ENCODE measurements at regions not wholly inside any gene's neighbourhood (a gene's known extent, or its start where the extent isn't known, plus 50 kb on each side); places are given as distances from the start of the nearest gene placed in this dataset.
"Not testable (repeated sequence)": the region's sequence is repeated elsewhere in the genome, so short reads cannot be mapped to it uniquely, and the experiment has no call there.

DNA sequence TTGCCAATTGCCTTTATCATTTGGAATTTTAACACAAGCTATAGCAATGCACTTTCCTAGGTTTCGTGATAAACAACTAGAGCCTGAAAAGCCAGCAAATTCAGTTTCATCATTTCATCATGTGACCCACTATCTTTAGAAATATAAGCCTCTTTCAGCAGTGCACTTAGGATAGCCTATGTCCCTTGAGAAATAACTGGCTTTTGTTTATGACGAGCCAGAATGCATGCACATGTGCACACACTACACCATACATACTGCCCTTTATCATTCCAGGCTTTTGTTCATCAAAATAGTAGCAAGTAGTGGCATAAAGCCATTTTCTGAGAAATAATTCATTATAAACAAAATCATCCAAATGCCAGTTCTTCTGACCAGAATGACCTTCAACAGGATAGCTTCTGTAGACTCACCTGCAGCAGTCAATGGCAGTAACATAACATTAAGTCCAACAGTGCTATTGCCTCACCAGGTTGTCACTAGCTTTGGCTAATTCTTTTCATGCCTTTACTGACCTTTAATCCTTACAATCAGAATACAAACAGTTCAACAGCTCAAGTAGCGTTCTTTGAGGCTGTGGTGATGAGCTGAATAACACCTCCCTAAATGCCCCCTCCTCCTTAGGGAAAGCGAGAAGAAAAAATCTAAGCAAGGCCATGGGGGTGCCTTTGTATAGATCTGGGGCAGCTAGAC is 132.3 kb upstream of the SMARCA2 start:
- no peak for DNase-seq

- no peak for DNase-seq
Measured at GRCh38 chr9:1890201-1890600, 124.9 kb upstream of the SMARCA2 start.

DNA sequence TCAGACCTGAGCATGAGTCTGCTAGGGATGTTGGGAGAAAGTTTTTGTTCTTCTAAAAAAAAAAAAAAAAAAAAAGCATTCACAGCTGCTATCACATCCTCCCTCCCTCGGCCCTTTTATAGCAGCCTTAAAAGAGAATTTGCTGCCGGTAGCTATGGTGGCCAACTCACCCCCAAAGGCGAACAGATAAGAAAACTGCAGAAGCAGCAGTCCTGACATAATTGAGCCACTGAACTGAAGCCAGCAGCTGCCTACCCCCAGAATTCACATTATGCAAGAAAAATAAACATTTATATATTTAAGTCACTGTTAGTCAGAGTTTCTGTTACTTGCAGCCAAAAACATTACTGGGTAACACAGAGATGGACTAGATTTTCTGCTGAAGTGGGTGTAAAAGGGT is 124.3 kb upstream of the SMARCA2 start:
- DNase-seq: no peak

- DNase-seq: not testable (repeated sequence)
Measured at GRCh38 chr9:1903080-1903704, 112.0 kb upstream of the SMARCA2 start.

DNA sequence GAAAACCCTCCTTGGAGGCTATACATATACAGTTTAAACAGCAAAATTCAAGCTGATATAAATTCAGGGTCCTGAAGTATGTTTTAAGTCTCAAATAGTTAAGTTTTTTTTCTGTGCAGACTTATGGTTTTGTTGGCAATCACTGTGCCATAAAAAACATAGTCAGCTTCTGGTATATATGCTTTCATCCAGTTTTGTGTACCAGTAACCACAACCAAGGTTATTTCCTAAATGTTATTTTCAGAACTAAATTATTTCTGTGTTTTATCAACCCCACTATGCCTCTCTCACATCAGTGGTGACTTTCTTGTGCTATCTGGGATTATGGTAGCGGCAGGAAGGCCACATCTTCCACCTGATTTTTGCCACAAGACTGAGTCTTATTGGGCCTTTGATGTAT is 107.7 kb upstream of the SMARCA2 start:
- DNase-seq: no peak

DNA sequence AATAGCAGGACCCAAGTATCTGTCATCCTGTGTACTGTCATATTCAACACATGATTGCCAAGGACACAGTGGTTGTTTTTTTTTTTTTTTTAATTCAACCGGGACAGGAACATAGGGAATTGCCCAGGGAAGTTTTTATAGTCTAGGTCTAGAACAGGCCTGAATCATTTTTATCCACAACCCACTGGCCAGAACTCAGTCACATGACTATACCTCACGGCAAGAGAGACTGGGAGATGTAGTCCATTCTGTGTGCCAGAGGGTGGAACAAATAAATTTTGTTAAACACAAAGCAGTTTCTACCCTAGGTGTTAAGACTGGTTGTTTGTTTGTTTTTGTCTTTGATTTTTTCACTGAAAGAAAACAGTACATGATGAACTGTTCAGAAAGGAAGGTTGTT is 105.8 kb upstream of the SMARCA2 start:
- no peak for DNase-seq

DNA sequence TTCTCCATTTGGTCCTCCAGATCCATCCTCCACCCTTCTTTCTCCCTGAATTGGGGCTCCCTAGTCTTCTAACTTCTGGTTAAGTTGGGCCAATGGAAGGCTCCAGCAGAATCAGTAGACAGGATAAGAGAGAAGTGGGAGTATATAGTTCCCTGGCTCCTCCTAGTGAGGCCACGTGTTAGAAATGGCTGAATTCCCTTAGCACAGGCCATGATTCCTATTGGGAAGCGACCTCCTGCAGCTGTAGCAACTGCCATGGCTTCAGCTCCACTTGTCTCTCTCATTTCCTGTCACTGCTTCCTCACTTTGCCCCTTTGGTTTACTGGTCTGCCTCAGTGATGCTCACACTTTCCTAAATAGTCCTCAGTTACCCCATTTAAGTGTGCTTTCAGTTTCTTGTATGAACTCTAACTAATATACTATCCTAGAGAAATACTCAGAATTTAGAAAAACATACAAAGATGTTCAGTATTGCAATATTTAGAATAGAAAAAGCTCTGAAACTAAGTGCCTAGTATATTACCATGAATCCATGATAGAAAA is 104.8 kb upstream of the SMARCA2 start:
- DNase-seq: no peak

DNA sequence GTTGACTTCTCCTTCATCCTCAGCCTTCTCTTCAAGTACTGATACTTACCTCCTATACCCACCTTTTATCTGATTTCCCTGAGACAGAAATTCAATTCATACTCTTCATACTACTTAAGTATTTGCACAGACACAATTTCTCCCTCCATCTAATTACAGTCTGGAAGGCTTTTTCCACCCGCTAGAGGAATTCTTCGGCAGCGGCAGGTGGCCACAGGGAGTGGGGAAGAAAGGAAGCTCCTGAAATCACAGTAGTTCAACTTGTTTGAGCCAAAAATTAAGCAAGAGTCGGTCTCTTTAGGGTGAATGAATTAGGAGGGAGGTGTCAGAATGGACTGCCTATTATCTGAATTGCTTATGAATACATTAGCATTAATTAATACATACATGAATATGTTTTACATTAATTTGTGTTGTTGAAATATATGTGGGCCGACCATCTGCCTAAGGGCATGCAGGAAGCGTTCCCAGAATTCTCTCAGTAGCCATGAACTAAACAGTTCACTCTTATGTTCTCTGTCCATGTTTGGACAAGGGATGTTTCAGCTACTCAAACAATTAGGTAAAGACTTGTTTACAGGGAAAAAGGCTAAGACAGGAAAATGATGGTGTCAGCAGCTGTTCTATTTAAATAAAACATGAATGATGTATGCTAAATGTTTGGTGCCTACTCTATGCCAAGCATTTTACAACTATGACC is 101.4 kb upstream of the SMARCA2 start:
- DNase-seq: no peak

GRCh38 chr9:1916095-1916494 is 99.1 kb upstream of the SMARCA2 start:
- DNase-seq: no peak

- no peak for DNase-seq
Measured at GRCh38 chr9:1916655-1917054, 98.5 kb upstream of the SMARCA2 start.

GRCh38 chr9:1917396-1917935 is 97.7 kb upstream of the SMARCA2 start:
- DNase-seq: no peak

DNA sequence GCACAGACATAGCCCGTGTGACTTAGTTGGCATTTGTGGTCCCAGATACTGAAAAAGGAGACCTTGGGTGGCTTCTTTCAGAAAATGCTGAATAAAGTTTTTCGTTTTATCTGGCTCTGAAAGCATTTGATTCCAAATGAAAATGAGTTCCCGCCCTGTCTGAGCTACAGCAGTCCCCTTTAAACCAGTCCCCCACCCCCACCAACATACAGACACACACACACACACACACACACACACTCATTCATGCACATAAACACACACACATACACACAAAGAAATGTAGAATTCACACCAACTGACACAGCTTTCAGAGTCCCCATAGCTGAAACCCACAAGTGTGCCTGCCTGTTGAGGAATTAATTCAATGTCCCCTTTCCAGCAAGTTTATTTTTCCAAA is 97.0 kb upstream of the SMARCA2 start:
- DNase-seq: no peak

- DNase-seq: no peak
Measured at GRCh38 chr9:1918622-1919021, 96.5 kb upstream of the SMARCA2 start.

DNA sequence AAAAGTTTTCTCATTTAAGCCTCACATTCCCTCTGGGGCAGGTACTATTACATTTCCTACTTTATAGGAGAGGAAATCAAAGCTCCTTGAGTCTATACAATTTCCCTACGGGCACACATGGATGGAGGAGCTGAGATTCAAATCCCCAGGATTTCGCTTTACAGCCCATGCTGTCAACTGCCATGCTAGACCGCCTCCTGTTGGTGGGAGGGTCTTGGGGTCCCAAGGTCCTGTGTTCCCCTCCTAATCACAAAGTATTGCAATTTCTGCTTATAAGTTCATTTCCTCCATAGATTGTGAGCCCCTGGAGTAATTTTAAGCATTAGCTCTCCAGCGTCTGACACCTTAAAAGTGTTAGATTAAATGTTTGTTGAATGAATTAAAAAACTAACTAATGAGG is 95.9 kb upstream of the SMARCA2 start:
- no peak for DNase-seq

DNA sequence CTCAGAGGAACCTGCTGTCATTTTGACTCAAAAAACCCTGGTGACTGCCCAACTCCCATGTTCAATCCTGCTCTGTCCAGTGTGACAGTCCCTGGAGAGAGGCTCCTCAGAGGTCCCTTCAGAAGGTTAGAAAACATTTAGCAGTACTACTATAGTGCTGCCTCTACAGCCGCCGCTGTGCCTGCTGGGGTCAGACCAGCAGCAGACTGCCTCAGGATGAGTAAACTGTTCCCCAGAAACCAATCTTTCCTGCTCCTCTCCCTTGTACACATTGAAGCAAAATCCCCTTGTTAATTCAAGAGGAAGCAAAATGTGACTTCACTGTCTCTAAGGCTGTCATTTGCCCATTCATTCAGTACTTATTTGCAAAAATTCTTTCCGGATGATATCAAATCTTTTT is 94.8 kb upstream of the SMARCA2 start:
- DNase-seq: no peak

GRCh38 chr9:1922026-1922425 is 93.1 kb upstream of the SMARCA2 start:
- DNase-seq: no peak

- no peak for DNase-seq
Measured at GRCh38 chr9:1927546-1927945, 87.6 kb upstream of the SMARCA2 start.

- DNase-seq: no peak
Measured at GRCh38 chr9:1929134-1929533, 86.0 kb upstream of the SMARCA2 start.

DNA sequence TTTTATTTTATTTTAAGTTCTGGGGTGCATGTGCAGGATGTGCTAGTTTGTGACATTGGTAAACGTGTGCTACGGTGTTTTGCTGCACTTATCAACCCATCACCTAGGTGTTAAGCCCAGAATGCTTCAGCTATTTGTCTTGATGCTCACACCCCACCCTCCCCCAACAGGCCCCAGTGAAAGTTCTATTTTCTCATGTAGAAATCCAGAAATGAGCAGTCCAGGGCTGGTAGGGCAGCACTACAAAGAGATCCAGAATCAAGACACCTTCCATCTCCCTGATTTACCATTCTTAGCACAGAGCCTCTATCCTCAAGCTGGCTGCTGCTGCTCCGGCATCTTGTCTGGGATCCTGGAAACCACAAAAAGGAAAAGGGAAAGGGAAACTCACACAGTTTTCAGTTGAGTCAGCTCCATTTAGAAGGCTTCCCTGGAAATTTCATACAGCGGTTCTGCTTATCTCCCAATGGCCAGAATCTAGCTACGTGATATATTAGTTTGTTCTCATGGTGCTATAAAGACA is 85.4 kb upstream of the SMARCA2 start:
- DNase-seq: no peak

GRCh38 chr9:1930245-1930736 is 84.9 kb upstream of the SMARCA2 start:
- not testable (repeated sequence) for DNase-seq

DNA sequence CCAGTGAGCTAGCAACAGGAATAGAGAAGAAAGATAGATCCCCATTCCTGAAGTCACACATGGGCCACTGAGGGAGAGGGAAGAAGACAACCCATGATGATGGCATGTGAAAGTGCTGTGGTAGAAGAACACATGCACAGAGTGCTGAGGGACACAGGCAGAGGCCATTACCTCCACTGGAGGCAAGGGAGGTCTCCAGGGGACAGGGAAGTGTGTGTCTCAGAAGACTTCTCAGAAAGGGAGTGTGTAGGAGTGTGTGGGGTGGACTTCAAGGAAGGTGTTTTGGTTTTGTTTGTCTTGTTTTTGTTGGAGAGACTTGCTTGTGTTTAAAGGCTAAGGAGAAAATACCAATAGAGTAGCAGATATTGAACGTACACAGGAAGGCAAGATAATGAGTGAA is 77.0 kb upstream of the SMARCA2 start:
- no peak for DNase-seq

DNA sequence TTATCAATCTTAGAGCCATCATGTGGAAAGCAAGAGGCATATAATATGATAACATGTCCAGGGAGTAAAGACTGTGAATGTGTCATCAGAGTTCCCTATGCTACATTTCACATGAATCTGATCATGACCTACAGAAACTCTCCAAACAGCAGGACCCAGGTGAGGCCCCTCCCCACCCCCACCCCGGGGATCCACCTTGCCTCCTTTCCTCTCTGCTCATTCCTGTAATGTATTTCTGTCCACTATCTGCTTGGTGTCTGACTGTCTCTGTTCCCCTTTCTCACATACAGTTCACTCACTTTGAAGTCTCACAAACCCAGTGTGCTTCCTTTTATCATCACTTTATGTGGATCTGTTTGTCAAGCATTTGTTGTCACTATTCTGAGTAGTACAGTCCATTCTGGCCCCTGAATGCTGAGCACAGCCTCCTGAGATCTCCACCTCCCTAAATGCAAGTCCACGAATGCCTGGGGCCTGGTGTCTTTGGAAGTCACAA is 76.4 kb upstream of the SMARCA2 start:
- DNase-seq: no peak

GRCh38 chr9:1939466-1939865 is 75.7 kb upstream of the SMARCA2 start:
- no peak for DNase-seq
